MM.1S (cell line): ENCODE measurements at regions not wholly inside any gene's neighbourhood (a gene's known extent, or its start where the extent isn't known, plus 50 kb on each side); places are given as distances from the start of the nearest gene placed in this dataset.

Experiments
- CTCF ChIP-seq: fragments of 300-600 bp; sonication (generic); IDR thresholded peaks from 2 replicates; pipeline ENCODE4 v1.5.1; 2016; ENCODE audit warnings: antibody characterized with exemption, low read length, mixed read lengths
- EZH2 ChIP-seq: fragments of 300-600 bp; sonication (generic); optimal IDR thresholded peaks from 2 replicates; pipeline ENCODE3; 2017; ENCODE audit warnings: low read depth, mild to moderate bottlenecking, antibody characterized with exemption, low read length, mixed read lengths
- EZH2phosphoT487 ChIP-seq: fragments of 300-600 bp; sonication (generic); IDR thresholded peaks from 2 replicates; pipeline ENCODE4 v1.6.1; 2018; ENCODE audit warnings: antibody characterized with exemption, low read length

- TF ChIP-seq EZH2phosphoT487 (no peak), CTCF (peak; percentile 84), EZH2 (no peak)
Measured at GRCh38 chr20:9978397-9979004, 56.3 kb upstream of the ANKEF1 start.
